ENCODE measurements at regions not wholly inside any gene's neighbourhood (a gene's known extent, or its start where the extent isn't known, plus 50 kb on each side); places are given as distances from the start of the nearest gene placed in this dataset.

GRCh38 chr9:70478963-70479641 is 64.6 kb upstream of the KLF9 start:
- DNase-seq (ENCODE audit: low read depth): peak; percentile 81
- no peak overlapping the region for H3K4me3 ChIP-seq (ENCODE audit: low read depth, low read length)
- TF ChIP-seq, protein P1, sequence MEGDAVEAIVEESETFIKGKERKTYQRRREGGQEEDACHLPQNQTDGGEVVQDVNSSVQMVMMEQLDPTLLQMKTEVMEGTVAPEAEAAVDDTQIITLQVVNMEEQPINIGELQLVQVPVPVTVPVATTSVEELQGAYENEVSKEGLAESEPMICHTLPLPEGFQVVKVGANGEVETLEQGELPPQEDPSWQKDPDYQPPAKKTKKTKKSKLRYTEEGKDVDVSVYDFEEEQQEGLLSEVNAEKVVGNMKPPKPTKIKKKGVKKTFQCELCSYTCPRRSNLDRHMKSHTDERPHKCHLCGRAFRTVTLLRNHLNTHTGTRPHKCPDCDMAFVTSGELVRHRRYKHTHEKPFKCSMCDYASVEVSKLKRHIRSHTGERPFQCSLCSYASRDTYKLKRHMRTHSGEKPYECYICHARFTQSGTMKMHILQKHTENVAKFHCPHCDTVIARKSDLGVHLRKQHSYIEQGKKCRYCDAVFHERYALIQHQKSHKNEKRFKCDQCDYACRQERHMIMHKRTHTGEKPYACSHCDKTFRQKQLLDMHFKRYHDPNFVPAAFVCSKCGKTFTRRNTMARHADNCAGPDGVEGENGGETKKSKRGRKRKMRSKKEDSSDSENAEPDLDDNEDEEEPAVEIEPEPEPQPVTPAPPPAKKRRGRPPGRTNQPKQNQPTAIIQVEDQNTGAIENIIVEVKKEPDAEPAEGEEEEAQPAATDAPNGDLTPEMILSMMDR (IDR thresholded peaks at IDR 0.05; ENCODE audit: control insufficient read depth, extremely low read depth, insufficient read depth): no peak

- no peak overlapping the region for H3K4me3 ChIP-seq (ENCODE audit: low read depth, low read length)
- peak; percentile 86 for DNase-seq (ENCODE audit: low read depth)
These were observed 63.5 kb upstream of the KLF9 start for GRCh38 chr9:70477907-70478480.

DNA sequence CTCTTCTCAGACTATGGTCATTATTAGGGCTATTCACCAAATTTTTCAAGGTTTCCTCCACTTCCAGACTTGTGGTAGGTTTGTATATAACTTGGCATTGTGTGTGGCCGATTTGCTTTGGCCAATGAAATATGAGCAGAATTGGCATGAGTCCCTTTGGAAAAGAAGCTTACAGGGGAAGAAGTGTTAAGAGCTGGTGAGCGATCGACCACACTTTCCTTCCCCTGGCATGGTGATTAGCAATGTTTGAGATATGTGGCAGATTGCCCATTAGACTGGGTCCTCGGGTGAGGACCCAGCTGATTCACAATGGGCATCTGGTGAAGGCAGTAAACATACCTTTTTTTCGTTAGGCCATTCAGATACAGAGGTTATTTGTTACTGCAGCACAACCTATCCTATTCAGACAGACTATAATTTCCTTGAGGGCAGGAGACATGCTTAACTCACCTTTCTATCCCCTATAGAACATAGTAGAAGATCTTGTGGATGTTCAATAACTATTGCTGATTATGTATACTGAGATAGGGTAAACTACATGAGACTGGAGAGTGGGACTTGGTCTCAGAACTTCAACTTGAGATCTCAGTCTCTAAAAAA is 62.8 kb upstream of the KLF9 start:
- DNase-seq (ENCODE audit: low read depth): no peak
- TF ChIP-seq, protein P1 (IDR thresholded peaks at IDR 0.05; ENCODE audit: control insufficient read depth, extremely low read depth, insufficient read depth): no peak
- no peak overlapping the region for H3K4me3 ChIP-seq (ENCODE audit: low read depth, low read length)

More at GRCh38 chr9:70477907-70478480, 63.5 kb upstream of the KLF9 start:
- TF ChIP-seq, protein P1 (IDR thresholded peaks at IDR 0.05; ENCODE audit: control insufficient read depth, extremely low read depth, insufficient read depth): no peak

- H3K4me3 ChIP-seq (ENCODE audit: low read depth, low read length): no peak overlapping the region
- TF ChIP-seq, protein P1 (IDR thresholded peaks at IDR 0.05; ENCODE audit: control insufficient read depth, extremely low read depth, insufficient read depth): no peak
- DNase-seq (ENCODE audit: low read depth): peak; percentile 96
These were observed 60.8 kb upstream of the KLF9 start for GRCh38 chr9:70475211-70475610.

DNA sequence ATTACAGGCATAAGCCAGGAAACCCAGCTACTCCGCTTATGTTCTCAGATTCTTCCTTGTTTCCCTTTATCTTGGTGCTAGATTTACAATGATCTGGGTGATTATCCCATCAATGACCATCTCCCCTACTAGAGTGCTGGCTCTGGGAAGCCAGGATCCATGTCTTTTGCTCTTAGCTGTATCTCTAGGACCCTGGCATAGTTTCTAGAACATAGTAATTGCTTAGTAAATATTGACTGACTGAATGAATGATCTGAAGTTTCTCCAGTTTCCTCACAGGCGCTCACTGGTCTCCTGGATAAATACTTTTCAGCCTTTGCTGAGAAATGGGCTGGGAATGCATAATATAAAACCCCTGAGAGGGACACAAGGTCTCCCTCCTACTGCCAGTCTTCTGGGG is 60.0 kb upstream of the KLF9 start:
- no peak overlapping the region for H3K4me3 ChIP-seq (ENCODE audit: low read depth, low read length)
- DNase-seq (ENCODE audit: low read depth): peak; percentile 69
- TF ChIP-seq, protein P1 (IDR thresholded peaks at IDR 0.05; ENCODE audit: control insufficient read depth, extremely low read depth, insufficient read depth): no peak

DNA sequence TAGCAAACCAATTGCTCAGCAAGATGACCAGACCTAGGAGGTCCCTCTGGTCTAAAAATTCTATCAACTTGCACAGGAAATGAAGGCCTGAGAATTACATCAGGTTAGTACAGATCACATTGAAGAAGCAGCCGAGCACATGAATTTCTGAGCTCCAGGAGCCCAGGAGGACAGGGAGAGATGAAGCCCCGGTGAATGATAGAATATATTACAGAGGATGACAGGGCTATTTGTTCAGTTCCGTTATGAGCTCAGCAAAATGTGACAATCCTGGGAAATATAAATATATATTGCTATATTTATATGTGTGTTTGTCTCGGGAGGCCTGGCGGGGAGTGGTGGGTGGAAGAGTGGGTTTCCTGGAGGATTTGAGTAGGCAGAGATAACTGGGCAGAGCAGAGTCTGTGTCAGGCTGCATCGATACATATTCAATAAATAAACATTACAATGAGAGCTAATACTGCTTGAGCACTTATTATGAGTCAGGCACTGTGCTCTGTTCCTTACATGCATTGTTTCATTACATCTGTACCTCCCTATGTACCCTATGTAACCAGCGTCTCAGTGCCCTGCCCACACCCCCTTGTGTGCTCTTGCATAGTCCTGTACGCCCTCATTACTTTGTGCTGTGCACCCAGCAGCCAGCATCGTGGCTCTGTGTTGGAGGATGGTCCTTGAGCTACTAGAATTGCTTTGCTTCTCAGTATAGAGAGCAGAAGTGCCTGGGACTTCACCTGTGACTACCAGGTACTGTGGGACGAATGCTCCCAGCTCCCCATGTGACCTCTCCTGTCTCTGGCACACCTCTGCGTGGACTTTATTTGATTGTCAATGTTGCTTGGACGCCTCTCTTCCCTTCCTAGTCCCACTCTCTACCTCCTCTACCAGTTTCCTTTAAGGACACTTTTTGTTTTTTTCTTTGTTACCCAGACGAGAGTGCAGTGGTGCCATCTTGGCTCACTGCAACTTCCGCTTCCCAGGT is 58.1 kb upstream of the KLF9 start:
- TF ChIP-seq, protein P1 (IDR thresholded peaks at IDR 0.05; ENCODE audit: control insufficient read depth, extremely low read depth, insufficient read depth): no peak

More for the DNA sequence above, 58.1 kb upstream of the KLF9 start:
- DNase-seq (ENCODE audit: low read depth): no peak
- no peak overlapping the region for H3K4me3 ChIP-seq (ENCODE audit: low read depth, low read length)
